ENCODE measurements at regions not wholly inside any gene's neighbourhood (a gene's known extent, or its start where the extent isn't known, plus 50 kb on each side); places are given as distances from the start of the nearest gene placed in this dataset.

GRCh38 chr2:138101718-138102117 lies 137.4 kb downstream of the HNMT start:
- H3K27ac ChIP-seq: no peak overlapping the region
- no peak for TF ChIP-seq EP300 (IDR thresholded peaks at IDR 0.05)
- no peak for TF ChIP-seq POLR2AphosphoS5 (IDR thresholded peaks at IDR 0.05)
- no peak for TF ChIP-seq CTCF (IDR thresholded peaks at IDR 0.05)
- no peak for TF ChIP-seq POLR2A (IDR thresholded peaks at IDR 0.05)
- ATAC-seq: no peak
- H3K36me3 ChIP-seq: no peaks in the 10 kb centered on the region
- H3K4me3 ChIP-seq: no peak overlapping the region
- H3K4me1 ChIP-seq: no peaks in the 10 kb centered on the region
- 66 to 93% methylated on average over 2 of the region's 2 CpGs for WGBS, 2 donors (ENCODE audit: low coverage in 1 of 2)
- no peaks in the 10 kb centered on the region for H3K27me3 ChIP-seq
- H3K9me3 ChIP-seq: no peaks in the 10 kb centered on the region

- no peak overlapping the region for H3K27ac ChIP-seq
- ATAC-seq: no peak
- H3K4me3 ChIP-seq: no peak overlapping the region
- no peaks in the 10 kb centered on the region for H3K4me1 ChIP-seq
- H3K27me3 ChIP-seq: no peaks in the 10 kb centered on the region
- H3K9me3 ChIP-seq: no peaks in the 10 kb centered on the region
- TF ChIP-seq CTCF (IDR thresholded peaks at IDR 0.05) (no peak), POLR2A (IDR thresholded peaks at IDR 0.05) (no peak), POLR2AphosphoS5 (IDR thresholded peaks at IDR 0.05) (no peak), EP300 (IDR thresholded peaks at IDR 0.05) (no peak)
- H3K36me3 ChIP-seq: no peaks in the 10 kb centered on the region
Measured at GRCh38 chr2:138102664-138103063, 138.4 kb downstream of the HNMT start.

GRCh38 chr2:138103156-138103555 lies 138.9 kb downstream of the HNMT start:
- Histone ChIP-seq H3K36me3 (no peaks in the 10 kb centered on the region), H3K4me3 (no peak overlapping the region), H3K9me3 (no peaks in the 10 kb centered on the region), H3K27ac (no peak overlapping the region), H3K4me1 (no peaks in the 10 kb centered on the region), H3K27me3 (no peaks in the 10 kb centered on the region)
- TF ChIP-seq CTCF (IDR thresholded peaks at IDR 0.05) (no peak), EP300 (IDR thresholded peaks at IDR 0.05) (no peak), POLR2A (IDR thresholded peaks at IDR 0.05) (no peak), POLR2AphosphoS5 (IDR thresholded peaks at IDR 0.05) (no peak)
- no peak for ATAC-seq
- WGBS, 2 donors (ENCODE audit: low coverage in 1 of 2): 100% methylated on average over 1 of the region's 1 CpG

GRCh38 chr2:138104071-138104470 lies 139.8 kb downstream of the HNMT start:
- no peak overlapping the region for H3K4me3 ChIP-seq
- H3K27ac ChIP-seq: no peak overlapping the region
- TF ChIP-seq POLR2A (IDR thresholded peaks at IDR 0.05) (no peak), CTCF (IDR thresholded peaks at IDR 0.05) (no peak), POLR2AphosphoS5 (IDR thresholded peaks at IDR 0.05) (no peak), EP300 (IDR thresholded peaks at IDR 0.05) (no peak)
- no peaks in the 10 kb centered on the region for H3K36me3 ChIP-seq
- 60 to 100% methylated on average over 1 of the region's 1 CpG for WGBS, 2 donors (ENCODE audit: low coverage in 1 of 2)
- no peak for ATAC-seq
- no peaks in the 10 kb centered on the region for H3K4me1 ChIP-seq
- H3K9me3 ChIP-seq: no peaks in the 10 kb centered on the region
- no peaks in the 10 kb centered on the region for H3K27me3 ChIP-seq

GRCh38 chr2:138105358-138105757 lies 141.1 kb downstream of the HNMT start:
- Histone ChIP-seq H3K36me3 (no peaks in the 10 kb centered on the region), H3K27me3 (no peaks in the 10 kb centered on the region), H3K27ac (no peak overlapping the region), H3K4me1 (no peaks in the 10 kb centered on the region), H3K4me3 (no peak overlapping the region), H3K9me3 (no peaks in the 10 kb centered on the region)
- WGBS, 2 donors (ENCODE audit: low coverage in 1 of 2): 85% methylated on average over 1 of the region's 1 CpG; no CpG with 5 or more reads in 1 of the 2 donors
- no peak for TF ChIP-seq EP300 (IDR thresholded peaks at IDR 0.05)
- ATAC-seq: no peak

GRCh38 chr2:138106606-138107005 lies 142.3 kb downstream of the HNMT start:
- Histone ChIP-seq H3K4me1 (no peaks in the 10 kb centered on the region), H3K27me3 (no peaks in the 10 kb centered on the region), H3K36me3 (no peaks in the 10 kb centered on the region), H3K4me3 (no peak overlapping the region), H3K9me3 (no peaks in the 10 kb centered on the region), H3K27ac (no peak overlapping the region)
- TF ChIP-seq POLR2A (IDR thresholded peaks at IDR 0.05): no peak
- TF ChIP-seq EP300 (IDR thresholded peaks at IDR 0.05): no peak
- TF ChIP-seq CTCF (IDR thresholded peaks at IDR 0.05): no peak
- TF ChIP-seq POLR2AphosphoS5 (IDR thresholded peaks at IDR 0.05): no peak
- 11 to 84% methylated on average over 1 of the region's 1 CpG for WGBS, 2 donors (ENCODE audit: low coverage in 1 of 2)
- ATAC-seq: no peak

All from gastroesophageal sphincter (tissue), 4 donors.